GM12892 (cell line): ENCODE measurements at regions not wholly inside any gene's neighbourhood (a gene's known extent, or its start where the extent isn't known, plus 50 kb on each side); places are given as distances from the start of the nearest gene placed in this dataset.

Experiments used
- POLR2A ChIP-seq: IDR thresholded peaks from 2 replicates; pipeline ENCODE4 v1.6.1; 2011; ENCODE audit warnings: low read depth, low read length, control low read depth
- TAF1 ChIP-seq: IDR thresholded peaks from 2 replicates; pipeline ENCODE4 v1.6.1; 2011; ENCODE audit warnings: low read depth, mild to moderate bottlenecking, control low read depth, low read length, borderline replicate concordance

- TF ChIP-seq POLR2A (no peak), TAF1 (no peak)
Observed at GRCh38 chr3:22901684-22902083, 301.4 kb upstream of the UBE2E2 start.
